NCI-H1930 (cell line): ENCODE measurements at regions not wholly inside any gene's neighbourhood (a gene's known extent, or its start where the extent isn't known, plus 50 kb on each side); places are given as distances from the start of the nearest gene placed in this dataset.
"Not testable (repeated sequence)": the region's sequence is repeated elsewhere in the genome, so short reads cannot be mapped to it uniquely, and the experiment has no call there.

ENCODE experiments used
- DNase-seq, 2 experiments: peaks; one replicate each; lab custom pipeline; 2025; lab: John Stamatoyannopoulos, UW

- no peak for DNase-seq
Observed at GRCh38 chr10:21405981-21406380, 119.5 kb downstream of the SKIDA1 start.

- no peak for DNase-seq
Observed at GRCh38 chr10:21403256-21404015, 122.0 kb downstream of the SKIDA1 start.

- DNase-seq, result no peak
Observed at GRCh38 chr10:21402606-21403083, 122.8 kb downstream of the SKIDA1 start.

- DNase-seq, result no peak
Observed at GRCh38 chr10:21401196-21401595, 124.3 kb downstream of the SKIDA1 start.

GRCh38 chr10:21399392-21400035 is 126.0 kb downstream of the SKIDA1 start:
- peak; percentile 10 to 17 for DNase-seq

- no peak for DNase-seq
Observed at GRCh38 chr10:21398563-21399231, 126.8 kb downstream of the SKIDA1 start.

- no peak for DNase-seq
Observed at GRCh38 chr10:21396889-21397288, 128.6 kb downstream of the SKIDA1 start.

- DNase-seq, result no peak
Observed at GRCh38 chr10:21393931-21394330, 131.6 kb downstream of the SKIDA1 start.

- no peak for DNase-seq
Observed at GRCh38 chr10:21388589-21388988, 136.9 kb downstream of the SKIDA1 start.

GRCh38 chr10:21387868-21388267 is 137.6 kb downstream of the SKIDA1 start:
- DNase-seq, result no peak

GRCh38 chr10:21385996-21386585 is 139.4 kb downstream of the SKIDA1 start:
- DNase-seq, result no peak

- no peak for DNase-seq
Observed at GRCh38 chr10:21385536-21385935, 139.9 kb downstream of the SKIDA1 start.

GRCh38 chr10:21379143-21379542 is 146.3 kb downstream of the SKIDA1 start:
- no peak for DNase-seq

GRCh38 chr10:21375274-21375673 is 150.2 kb downstream of the SKIDA1 start:
- DNase-seq, result not testable (repeated sequence)

GRCh38 chr10:21373881-21374280 is 151.6 kb downstream of the SKIDA1 start:
- not testable (repeated sequence) for DNase-seq

- no peak for DNase-seq
Observed at GRCh38 chr10:21372651-21373410, 152.7 kb downstream of the SKIDA1 start.

GRCh38 chr10:21369697-21370096 is 155.8 kb downstream of the SKIDA1 start:
- DNase-seq, result no peak

GRCh38 chr10:21368728-21369425 is 156.6 kb downstream of the SKIDA1 start:
- DNase-seq, result no peak

GRCh38 chr10:21368022-21368582 is 157.4 kb downstream of the SKIDA1 start:
- DNase-seq, result no peak

- DNase-seq, result not testable (repeated sequence)
Observed at GRCh38 chr10:21366108-21366507, 159.4 kb downstream of the SKIDA1 start.
